ENCODE measurements at regions not wholly inside any gene's neighbourhood (a gene's known extent, or its start where the extent isn't known, plus 50 kb on each side); places are given as distances from the start of the nearest gene placed in this dataset.
"Not testable (repeated sequence)": the region's sequence is repeated elsewhere in the genome, so short reads cannot be mapped to it uniquely, and the experiment has no call there.

DNA sequence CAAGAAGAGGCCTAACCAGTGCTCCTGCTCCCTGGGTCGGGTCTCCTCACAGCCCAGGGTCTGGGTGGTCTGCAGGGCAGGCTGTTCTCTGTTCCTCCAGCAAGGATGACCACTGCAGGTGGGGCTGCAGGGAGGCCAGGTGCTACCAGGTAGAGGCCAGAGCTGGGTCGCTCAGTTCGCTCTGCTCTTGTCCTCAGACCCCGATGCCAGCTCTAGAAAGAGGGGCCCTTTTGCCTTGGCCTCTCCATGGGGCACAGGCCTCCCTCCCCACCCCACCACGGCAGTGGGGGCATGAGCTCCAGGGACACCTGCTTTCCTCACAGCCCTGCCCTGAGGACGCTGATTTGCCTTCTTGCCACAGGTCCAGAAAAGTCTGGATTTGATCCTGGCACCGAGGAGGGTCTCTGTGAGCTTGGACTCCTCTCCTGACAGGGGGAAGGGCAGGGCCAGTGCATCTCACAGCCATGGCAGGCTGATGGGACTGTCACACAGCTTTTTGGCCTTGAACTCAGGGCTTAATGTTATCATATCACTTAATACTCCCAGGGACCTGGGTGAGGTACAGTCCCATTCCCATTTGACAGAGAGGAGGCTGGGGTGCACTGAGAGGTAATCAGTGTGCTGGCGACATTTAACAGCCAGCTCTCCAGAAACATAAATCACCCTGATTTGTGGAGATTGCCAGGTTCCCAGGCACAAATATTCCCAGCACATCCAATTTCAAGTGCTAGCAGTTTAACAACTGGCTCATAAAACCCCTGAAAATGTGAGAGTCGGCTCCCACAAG, 273.0 kb upstream of the SFSWAP start:
- no peaks in the 10 kb centered on the region for H3K27me3 ChIP-seq
- no peaks in the 10 kb centered on the region for H3K4me1 ChIP-seq
- no peaks in the 10 kb centered on the region for H3K9me3 ChIP-seq
- intact Hi-C loops (cut with DNase I; ENCODE audit: low total_unique reads) = no loop called here
- no peak for TF ChIP-seq POLR2A (IDR thresholded peaks at IDR 0.05)
- TF ChIP-seq, protein P1, sequence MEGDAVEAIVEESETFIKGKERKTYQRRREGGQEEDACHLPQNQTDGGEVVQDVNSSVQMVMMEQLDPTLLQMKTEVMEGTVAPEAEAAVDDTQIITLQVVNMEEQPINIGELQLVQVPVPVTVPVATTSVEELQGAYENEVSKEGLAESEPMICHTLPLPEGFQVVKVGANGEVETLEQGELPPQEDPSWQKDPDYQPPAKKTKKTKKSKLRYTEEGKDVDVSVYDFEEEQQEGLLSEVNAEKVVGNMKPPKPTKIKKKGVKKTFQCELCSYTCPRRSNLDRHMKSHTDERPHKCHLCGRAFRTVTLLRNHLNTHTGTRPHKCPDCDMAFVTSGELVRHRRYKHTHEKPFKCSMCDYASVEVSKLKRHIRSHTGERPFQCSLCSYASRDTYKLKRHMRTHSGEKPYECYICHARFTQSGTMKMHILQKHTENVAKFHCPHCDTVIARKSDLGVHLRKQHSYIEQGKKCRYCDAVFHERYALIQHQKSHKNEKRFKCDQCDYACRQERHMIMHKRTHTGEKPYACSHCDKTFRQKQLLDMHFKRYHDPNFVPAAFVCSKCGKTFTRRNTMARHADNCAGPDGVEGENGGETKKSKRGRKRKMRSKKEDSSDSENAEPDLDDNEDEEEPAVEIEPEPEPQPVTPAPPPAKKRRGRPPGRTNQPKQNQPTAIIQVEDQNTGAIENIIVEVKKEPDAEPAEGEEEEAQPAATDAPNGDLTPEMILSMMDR (IDR thresholded peaks at IDR 0.05) = no peak
- H3K27ac ChIP-seq = no peak overlapping the region
- H3K4me3 ChIP-seq = no peak overlapping the region
- DNase-seq = no peak
- no peaks in the 10 kb centered on the region for H3K36me3 ChIP-seq

GRCh38 chr12:131438493-131438835, 272.4 kb upstream of the SFSWAP start:
- H3K9me3 ChIP-seq; intact Hi-C loops (cut with DNase I; ENCODE audit: low total_unique reads); H3K4me1 ChIP-seq; DNase-seq; H3K27ac ChIP-seq; H3K27me3 ChIP-seq; H3K36me3 ChIP-seq; H3K4me3 ChIP-seq: not testable (repeated sequence)

DNA sequence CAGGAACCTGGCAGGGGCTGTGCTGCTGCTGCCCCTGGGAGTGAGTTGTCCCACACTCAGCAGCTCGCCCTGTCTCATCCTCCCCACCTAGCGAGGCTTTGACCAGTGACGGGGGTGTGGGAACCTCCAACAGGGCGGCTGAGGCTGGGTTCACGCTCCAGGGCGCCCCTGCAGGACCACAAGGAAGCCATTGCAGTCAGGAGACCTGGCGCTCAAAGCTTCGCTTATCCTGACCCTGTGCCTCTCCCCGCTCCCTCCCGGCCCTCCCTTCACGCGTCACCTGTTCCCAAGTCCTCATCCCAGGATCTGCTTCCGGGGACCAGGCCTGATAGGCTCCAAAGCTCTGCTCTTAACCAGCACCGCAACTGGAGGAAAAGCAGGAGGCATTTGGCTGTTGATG, 272.0 kb upstream of the SFSWAP start:
- no peak overlapping the region for H3K27ac ChIP-seq
- no peak overlapping the region for H3K4me3 ChIP-seq
- no peak for DNase-seq
- intact Hi-C loops (cut with DNase I; ENCODE audit: low total_unique reads) = no loop called here
- H3K27me3 ChIP-seq = no peaks in the 10 kb centered on the region
- no peaks in the 10 kb centered on the region for H3K9me3 ChIP-seq
- no peaks in the 10 kb centered on the region for H3K4me1 ChIP-seq
- no peaks in the 10 kb centered on the region for H3K36me3 ChIP-seq
- TF ChIP-seq POLR2A (IDR thresholded peaks at IDR 0.05) = no peak
- TF ChIP-seq, protein P1 (IDR thresholded peaks at IDR 0.05) = no peak

- intact Hi-C loops (cut with DNase I; ENCODE audit: low total_unique reads); DNase-seq; H3K27me3 ChIP-seq: not testable (repeated sequence)
Measured at GRCh38 chr12:131439752-131440151, 271.1 kb upstream of the SFSWAP start.

DNA sequence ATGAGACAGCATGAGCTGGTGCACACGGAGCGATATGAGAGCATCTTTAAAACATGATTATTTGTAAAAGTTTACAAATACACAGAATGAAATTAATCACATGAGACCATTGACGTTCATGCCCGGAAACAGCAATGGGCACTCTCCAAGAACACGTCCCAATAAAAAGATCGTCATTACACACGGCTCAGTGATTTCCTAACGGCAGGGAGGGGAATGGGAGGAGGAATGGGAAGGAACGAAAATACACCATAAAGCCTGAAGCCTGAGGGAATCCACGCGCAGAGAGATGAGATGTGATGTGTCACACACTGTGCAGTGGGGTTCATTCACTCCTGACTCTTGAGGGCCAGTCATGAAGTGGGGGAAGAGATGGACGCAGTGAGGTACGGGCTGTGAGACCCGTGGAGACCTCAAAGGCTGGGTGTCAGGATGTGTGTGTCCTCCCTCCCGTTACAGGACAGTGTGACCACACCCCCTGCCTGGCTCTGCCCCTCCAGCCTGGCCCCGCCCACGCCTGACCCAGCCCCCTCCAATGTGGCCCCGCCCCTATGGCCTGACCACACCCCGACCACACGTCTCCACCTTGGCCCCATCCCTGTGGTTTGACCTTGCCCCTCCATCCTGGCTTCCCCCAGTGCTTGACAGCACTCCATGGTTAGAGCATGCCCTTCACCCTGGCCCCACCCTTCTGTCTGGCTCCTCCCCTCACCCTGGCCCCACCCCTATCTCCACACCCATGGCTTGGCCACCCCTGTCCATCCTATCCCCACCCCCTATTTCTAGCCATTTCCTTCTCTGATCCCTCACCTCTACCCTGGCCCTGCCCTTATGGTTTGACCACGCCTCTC, 270.5 kb upstream of the SFSWAP start:
- intact Hi-C loops (cut with DNase I; ENCODE audit: low total_unique reads); H3K4me1 ChIP-seq; H3K9me3 ChIP-seq; H3K27me3 ChIP-seq; H3K4me3 ChIP-seq; H3K36me3 ChIP-seq; H3K27ac ChIP-seq; DNase-seq: not testable (repeated sequence)

More at GRCh38 chr12:131439752-131440151, 271.1 kb upstream of the SFSWAP start:
- not testable (repeated sequence) for H3K36me3 ChIP-seq, H3K27ac ChIP-seq, H3K4me1 ChIP-seq, H3K4me3 ChIP-seq, H3K9me3 ChIP-seq

GRCh38 chr12:131441060-131441396, 269.9 kb upstream of the SFSWAP start:
- Histone ChIP-seq H3K4me1 (no peaks in the 10 kb centered on the region), H3K27me3 (no peaks in the 10 kb centered on the region), H3K4me3 (no peak overlapping the region), H3K27ac (no peak overlapping the region), H3K9me3 (no peaks in the 10 kb centered on the region), H3K36me3 (no peaks in the 10 kb centered on the region)
- intact Hi-C loops (cut with DNase I; ENCODE audit: low total_unique reads) = no loop called here
- TF ChIP-seq, protein P1 (IDR thresholded peaks at IDR 0.05) = no peak
- TF ChIP-seq POLR2A (IDR thresholded peaks at IDR 0.05) = no peak
- no peak for DNase-seq

Measured in uterus (tissue), 3 donors.